ENCODE measurements at regions not wholly inside any gene's neighbourhood (a gene's known extent, or its start where the extent isn't known, plus 50 kb on each side); places are given as distances from the start of the nearest gene placed in this dataset.

DNA sequence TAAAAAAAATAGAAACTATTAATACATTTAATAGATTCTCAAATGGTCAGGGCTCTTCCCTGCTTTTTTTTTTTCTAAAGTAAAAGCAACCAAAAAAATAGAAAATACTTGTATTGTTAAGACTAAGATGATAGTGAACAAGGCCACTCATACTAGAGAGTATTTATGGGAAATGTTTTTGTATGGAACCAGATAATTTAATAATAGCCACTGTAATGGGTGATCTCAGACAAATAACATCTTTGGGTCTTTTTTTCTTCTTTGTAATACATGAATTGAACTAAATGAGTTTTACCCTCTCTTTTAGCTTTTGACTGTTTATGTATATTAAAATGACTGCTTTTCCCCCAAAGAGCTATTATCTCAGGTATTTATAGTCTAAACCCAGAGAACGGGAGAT, 92.1 kb upstream of the ELOVL6 start:
- TF ChIP-seq YY1 (IDR thresholded peaks at IDR 0.05; ENCODE audit: low read depth), result no peak
- TF ChIP-seq NFIC (IDR thresholded peaks at IDR 0.05), result no peak
- TF ChIP-seq, protein P1, sequence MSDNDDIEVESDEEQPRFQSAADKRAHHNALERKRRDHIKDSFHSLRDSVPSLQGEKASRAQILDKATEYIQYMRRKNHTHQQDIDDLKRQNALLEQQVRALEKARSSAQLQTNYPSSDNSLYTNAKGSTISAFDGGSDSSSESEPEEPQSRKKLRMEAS (IDR thresholded peaks at IDR 0.05), result no peak

DNA sequence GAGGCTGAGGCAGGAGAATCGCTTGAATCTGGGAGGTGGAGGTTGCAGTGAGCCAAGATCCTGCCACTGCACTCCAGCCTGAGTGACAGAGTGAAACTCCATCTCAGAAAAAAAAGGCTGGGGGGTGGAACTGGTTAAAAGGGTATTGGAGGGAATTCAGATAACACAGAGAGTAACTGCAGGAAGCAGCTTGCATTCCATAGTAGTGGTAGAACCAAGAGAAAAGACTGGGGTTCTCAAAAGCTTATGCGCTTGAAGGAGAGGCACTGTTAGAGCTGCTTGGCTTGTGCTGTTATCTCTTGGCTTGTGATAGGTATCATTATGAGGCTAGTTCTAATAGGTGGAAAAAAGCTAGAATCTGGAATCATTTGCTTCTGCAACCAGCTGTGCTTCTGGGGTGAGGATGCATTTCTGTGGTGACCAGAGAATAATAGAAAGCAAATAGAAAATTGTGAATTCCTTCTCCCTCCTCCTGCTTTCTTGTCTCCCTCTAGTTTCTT, 91.2 kb upstream of the ELOVL6 start:
- TF ChIP-seq EGR1 (IDR thresholded peaks at IDR 0.05) (no peak), RAD21 (IDR thresholded peaks at IDR 0.05; ENCODE audit: low read depth) (no peak), EP300 (IDR thresholded peaks at IDR 0.05; ENCODE audit: borderline replicate concordance) (no peak), CEBPB (IDR thresholded peaks at IDR 0.05) (no peak), ZBTB7A (IDR thresholded peaks at IDR 0.05; ENCODE audit: low read depth) (no peak), TAF1 (IDR thresholded peaks at IDR 0.05; ENCODE audit: low read depth) (no peak), TEAD4 (IDR thresholded peaks at IDR 0.05) (no peak), TCF12 (IDR thresholded peaks at IDR 0.05; ENCODE audit: low read depth) (no peak), NFIC (IDR thresholded peaks at IDR 0.05) (no peak), YY1 (IDR thresholded peaks at IDR 0.05; ENCODE audit: low read depth) (no peak), CREB1 (IDR thresholded peaks at IDR 0.05; ENCODE audit: low read depth) (no peak)
- TF ChIP-seq, protein P1 (IDR thresholded peaks at IDR 0.05), result no peak
- TF ChIP-seq, protein P2, sequence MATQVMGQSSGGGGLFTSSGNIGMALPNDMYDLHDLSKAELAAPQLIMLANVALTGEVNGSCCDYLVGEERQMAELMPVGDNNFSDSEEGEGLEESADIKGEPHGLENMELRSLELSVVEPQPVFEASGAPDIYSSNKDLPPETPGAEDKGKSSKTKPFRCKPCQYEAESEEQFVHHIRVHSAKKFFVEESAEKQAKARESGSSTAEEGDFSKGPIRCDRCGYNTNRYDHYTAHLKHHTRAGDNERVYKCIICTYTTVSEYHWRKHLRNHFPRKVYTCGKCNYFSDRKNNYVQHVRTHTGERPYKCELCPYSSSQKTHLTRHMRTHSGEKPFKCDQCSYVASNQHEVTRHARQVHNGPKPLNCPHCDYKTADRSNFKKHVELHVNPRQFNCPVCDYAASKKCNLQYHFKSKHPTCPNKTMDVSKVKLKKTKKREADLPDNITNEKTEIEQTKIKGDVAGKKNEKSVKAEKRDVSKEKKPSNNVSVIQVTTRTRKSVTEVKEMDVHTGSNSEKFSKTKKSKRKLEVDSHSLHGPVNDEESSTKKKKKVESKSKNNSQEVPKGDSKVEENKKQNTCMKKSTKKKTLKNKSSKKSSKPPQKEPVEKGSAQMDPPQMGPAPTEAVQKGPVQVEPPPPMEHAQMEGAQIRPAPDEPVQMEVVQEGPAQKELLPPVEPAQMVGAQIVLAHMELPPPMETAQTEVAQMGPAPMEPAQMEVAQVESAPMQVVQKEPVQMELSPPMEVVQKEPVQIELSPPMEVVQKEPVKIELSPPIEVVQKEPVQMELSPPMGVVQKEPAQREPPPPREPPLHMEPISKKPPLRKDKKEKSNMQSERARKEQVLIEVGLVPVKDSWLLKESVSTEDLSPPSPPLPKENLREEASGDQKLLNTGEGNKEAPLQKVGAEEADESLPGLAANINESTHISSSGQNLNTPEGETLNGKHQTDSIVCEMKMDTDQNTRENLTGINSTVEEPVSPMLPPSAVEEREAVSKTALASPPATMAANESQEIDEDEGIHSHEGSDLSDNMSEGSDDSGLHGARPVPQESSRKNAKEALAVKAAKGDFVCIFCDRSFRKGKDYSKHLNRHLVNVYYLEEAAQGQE (IDR thresholded peaks at IDR 0.05; ENCODE audit: low read depth), result no peak
- TF ChIP-seq, protein P3, sequence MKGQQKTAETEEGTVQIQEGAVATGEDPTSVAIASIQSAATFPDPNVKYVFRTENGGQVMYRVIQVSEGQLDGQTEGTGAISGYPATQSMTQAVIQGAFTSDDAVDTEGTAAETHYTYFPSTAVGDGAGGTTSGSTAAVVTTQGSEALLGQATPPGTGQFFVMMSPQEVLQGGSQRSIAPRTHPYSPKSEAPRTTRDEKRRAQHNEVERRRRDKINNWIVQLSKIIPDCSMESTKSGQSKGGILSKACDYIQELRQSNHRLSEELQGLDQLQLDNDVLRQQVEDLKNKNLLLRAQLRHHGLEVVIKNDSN (IDR thresholded peaks at IDR 0.05), result no peak

DNA sequence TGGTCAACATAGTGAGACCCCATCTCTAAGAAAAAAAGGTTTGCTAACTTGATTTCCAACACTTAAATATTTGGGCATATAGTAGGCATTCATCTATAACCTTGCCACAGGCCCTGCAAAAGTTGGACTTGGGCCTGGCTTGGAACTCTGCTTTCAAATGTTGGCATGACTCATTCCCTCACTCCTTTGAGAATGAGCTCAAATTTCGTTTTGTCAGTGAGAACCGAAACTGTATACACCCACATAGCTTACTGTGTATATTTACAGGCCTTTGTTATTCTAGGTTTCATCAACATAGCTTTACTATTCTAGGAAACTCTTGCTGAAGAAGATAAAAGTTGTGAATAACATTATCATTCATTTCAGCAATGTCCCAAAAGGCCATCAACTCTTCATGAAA, 88.7 kb upstream of the ELOVL6 start:
- TF ChIP-seq, protein P3 (IDR thresholded peaks at IDR 0.05), result no peak
- TF ChIP-seq, protein P2 (IDR thresholded peaks at IDR 0.05; ENCODE audit: low read depth), result no peak
- TF ChIP-seq EGR1 (IDR thresholded peaks at IDR 0.05), result no peak
- no peak for TF ChIP-seq RAD21 (IDR thresholded peaks at IDR 0.05; ENCODE audit: low read depth)
- TF ChIP-seq CREB1 (IDR thresholded peaks at IDR 0.05; ENCODE audit: low read depth), result no peak
- no peak for TF ChIP-seq EP300 (IDR thresholded peaks at IDR 0.05; ENCODE audit: borderline replicate concordance)
- no peak for TF ChIP-seq TEAD4 (IDR thresholded peaks at IDR 0.05)
- no peak for TF ChIP-seq NFIC (IDR thresholded peaks at IDR 0.05)
- no peak for TF ChIP-seq TCF12 (IDR thresholded peaks at IDR 0.05; ENCODE audit: low read depth)
- no peak for TF ChIP-seq CEBPB (IDR thresholded peaks at IDR 0.05)
- TF ChIP-seq YY1 (IDR thresholded peaks at IDR 0.05; ENCODE audit: low read depth), result no peak
- no peak for TF ChIP-seq TAF1 (IDR thresholded peaks at IDR 0.05; ENCODE audit: low read depth)
- no peak for TF ChIP-seq ZBTB7A (IDR thresholded peaks at IDR 0.05; ENCODE audit: low read depth)
- TF ChIP-seq, protein P1 (IDR thresholded peaks at IDR 0.05), result no peak
- TF ChIP-seq FOXM1 (IDR thresholded peaks at IDR 0.05; ENCODE audit: borderline replicate concordance, low read depth), result no peak

DNA sequence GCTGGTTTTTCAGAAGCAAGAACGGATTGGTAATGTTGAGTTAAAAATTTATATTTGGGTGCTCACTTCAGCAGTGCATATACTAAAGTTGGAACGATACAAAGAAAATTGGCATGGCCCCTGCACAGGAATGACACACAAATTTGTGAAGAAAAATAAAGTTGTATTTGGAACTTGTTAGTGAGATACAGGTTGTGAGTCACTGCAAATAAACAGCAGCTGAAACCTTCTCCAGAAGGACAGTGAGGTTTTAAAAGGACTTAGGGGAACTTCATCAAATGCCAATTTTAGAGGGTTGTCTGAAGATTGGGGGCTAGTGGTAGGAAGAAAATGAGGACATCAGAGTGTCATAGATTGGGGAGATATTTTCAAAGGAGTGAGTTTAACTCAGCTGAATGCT, 79.7 kb upstream of the ELOVL6 start:
- TF ChIP-seq EGR1 (IDR thresholded peaks at IDR 0.05) (no peak), CREB1 (IDR thresholded peaks at IDR 0.05; ENCODE audit: low read depth) (no peak), CEBPB (IDR thresholded peaks at IDR 0.05) (no peak), RAD21 (IDR thresholded peaks at IDR 0.05; ENCODE audit: low read depth) (no peak), EP300 (IDR thresholded peaks at IDR 0.05; ENCODE audit: borderline replicate concordance) (no peak), TEAD4 (IDR thresholded peaks at IDR 0.05) (no peak), TAF1 (IDR thresholded peaks at IDR 0.05; ENCODE audit: low read depth) (no peak), ZBTB7A (IDR thresholded peaks at IDR 0.05; ENCODE audit: low read depth) (no peak), FOXM1 (IDR thresholded peaks at IDR 0.05; ENCODE audit: borderline replicate concordance, low read depth) (no peak), YY1 (IDR thresholded peaks at IDR 0.05; ENCODE audit: low read depth) (no peak), TCF12 (IDR thresholded peaks at IDR 0.05; ENCODE audit: low read depth) (no peak), NFIC (IDR thresholded peaks at IDR 0.05) (no peak)
- TF ChIP-seq, protein P3 (IDR thresholded peaks at IDR 0.05), result no peak
- TF ChIP-seq, protein P2 (IDR thresholded peaks at IDR 0.05; ENCODE audit: low read depth), result no peak
- TF ChIP-seq, protein P1 (IDR thresholded peaks at IDR 0.05), result no peak
